DND-41 (cell line): ENCODE measurements at regions not wholly inside any gene's neighbourhood (a gene's known extent, or its start where the extent isn't known, plus 50 kb on each side); places are given as distances from the start of the nearest gene placed in this dataset.

ENCODE experiments used
- ATAC-seq: fragments of 200-7000 bp; cut with Tn5 transposase; 3 replicates; pipeline ENCODE4 v1.9.1; 2021; ENCODE audit warnings: low read depth; ENCODE audit not compliant: insufficient read depth
- DNase-seq: peaks from one replicate; pipeline ENCODE4 v3.0.0-alpha.2; 2020
- H2AFZ ChIP-seq: 2 replicates; pipeline ENCODE4 v1.6.0; 2012; ENCODE audit warnings: low read depth, low read length
- H3K27ac ChIP-seq: 2 replicates; pipeline ENCODE4 v1.5.1; 2012; ENCODE audit warnings: low read length, inconsistent platforms
- H3K27me3 ChIP-seq: fragments of 200-600 bp; sonication (generic); 2 replicates; pipeline ENCODE4 v1.6.0; 2012; ENCODE audit warnings: low read length, mild to moderate bottlenecking, inconsistent platforms; ENCODE audit not compliant: insufficient read depth, poor library complexity
- H3K36me3 ChIP-seq: 2 replicates; pipeline ENCODE4 v1.5.1; 2012; ENCODE audit warnings: low read length, inconsistent platforms; ENCODE audit not compliant: insufficient read depth
- H3K4me1 ChIP-seq: 2 replicates; pipeline ENCODE4 v1.5.1; 2012; ENCODE audit warnings: mild to moderate bottlenecking, low read length; ENCODE audit not compliant: insufficient read depth
- H3K4me2 ChIP-seq: 2 replicates; pipeline ENCODE4 v1.6.0; 2012; ENCODE audit warnings: mild to moderate bottlenecking, moderate library complexity, low read length, inconsistent platforms; ENCODE audit not compliant: insufficient read depth
- H3K4me3 ChIP-seq, 2 experiments: fragments of 200-600 bp in 1 of 2; shearing (Covaris generic) in 1 of 2; 2 replicates each; pipeline ENCODE4 v1.5.1; 2012 to 2016; ENCODE audit warnings: inconsistent platforms in 2 of 2, low read length in 2 of 2, mild to moderate bottlenecking in 2 of 2, low read depth in 1 of 2, moderate library complexity in 1 of 2
- H3K79me2 ChIP-seq: 2 replicates; pipeline ENCODE4 v1.6.0; 2012; ENCODE audit warnings: low read length, inconsistent platforms; ENCODE audit not compliant: insufficient read depth
- H3K9ac ChIP-seq: 2 replicates; pipeline ENCODE4 v1.6.0; 2012; ENCODE audit warnings: low read depth, mild to moderate bottlenecking, inconsistent platforms, low read length, moderate library complexity
- H3K9me3 ChIP-seq: 2 replicates; pipeline ENCODE4 v1.5.1; 2012; ENCODE audit warnings: low read length, moderate library complexity, mild to moderate bottlenecking, inconsistent platforms; ENCODE audit not compliant: insufficient read depth, severe bottlenecking
- H4K20me1 ChIP-seq: 2 replicates; pipeline ENCODE4 v1.6.0; 2012; ENCODE audit warnings: low read length; ENCODE audit not compliant: insufficient read depth
- EZH2 ChIP-seq: IDR thresholded peaks from 3 replicates; pipeline ENCODE4 v1.6.1; 2012; ENCODE audit warnings: borderline replicate concordance, low read depth, mild to moderate bottlenecking, moderate library complexity, low read length, inconsistent platforms; ENCODE audit not compliant: severe bottlenecking
- TF ChIP-seq, protein P1 (sequence below): IDR thresholded peaks from 2 replicates; pipeline ENCODE4 v1.5.1; 2012; ENCODE audit warnings: borderline replicate concordance, low read length, moderate library complexity, mild to moderate bottlenecking; ENCODE audit not compliant: poor library complexity, severe bottlenecking; ENCODE audit errors: extremely low read depth

DNA sequence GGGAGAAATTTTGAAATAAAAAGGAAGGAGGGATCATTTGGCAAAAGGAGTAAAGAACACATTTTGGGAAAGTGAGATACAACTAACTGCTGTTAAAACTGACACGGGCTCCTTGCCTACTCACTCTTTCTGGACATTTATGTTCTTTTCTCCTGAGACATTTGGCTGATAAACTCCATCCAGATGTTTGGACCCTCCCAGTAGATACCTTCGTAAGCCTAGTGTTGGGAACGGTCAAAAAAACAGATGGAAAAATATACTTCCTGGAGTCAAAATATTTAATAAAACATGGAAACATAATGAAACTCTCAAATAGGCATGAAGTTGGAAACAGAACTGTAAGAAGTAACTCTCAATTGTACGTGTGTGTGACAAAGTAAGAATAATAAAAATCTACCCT, 360.1 kb upstream of the RIOK2 start:
- no peak for TF ChIP-seq EZH2
- TF ChIP-seq, protein P1, sequence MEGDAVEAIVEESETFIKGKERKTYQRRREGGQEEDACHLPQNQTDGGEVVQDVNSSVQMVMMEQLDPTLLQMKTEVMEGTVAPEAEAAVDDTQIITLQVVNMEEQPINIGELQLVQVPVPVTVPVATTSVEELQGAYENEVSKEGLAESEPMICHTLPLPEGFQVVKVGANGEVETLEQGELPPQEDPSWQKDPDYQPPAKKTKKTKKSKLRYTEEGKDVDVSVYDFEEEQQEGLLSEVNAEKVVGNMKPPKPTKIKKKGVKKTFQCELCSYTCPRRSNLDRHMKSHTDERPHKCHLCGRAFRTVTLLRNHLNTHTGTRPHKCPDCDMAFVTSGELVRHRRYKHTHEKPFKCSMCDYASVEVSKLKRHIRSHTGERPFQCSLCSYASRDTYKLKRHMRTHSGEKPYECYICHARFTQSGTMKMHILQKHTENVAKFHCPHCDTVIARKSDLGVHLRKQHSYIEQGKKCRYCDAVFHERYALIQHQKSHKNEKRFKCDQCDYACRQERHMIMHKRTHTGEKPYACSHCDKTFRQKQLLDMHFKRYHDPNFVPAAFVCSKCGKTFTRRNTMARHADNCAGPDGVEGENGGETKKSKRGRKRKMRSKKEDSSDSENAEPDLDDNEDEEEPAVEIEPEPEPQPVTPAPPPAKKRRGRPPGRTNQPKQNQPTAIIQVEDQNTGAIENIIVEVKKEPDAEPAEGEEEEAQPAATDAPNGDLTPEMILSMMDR: no peak
- DNase-seq: no peak
- Histone ChIP-seq H3K4me3 (no peak overlapping the region), H3K79me2 (no peaks in the 10 kb centered on the region), H3K4me2 (no peak overlapping the region), H4K20me1 (no peaks in the 10 kb centered on the region), H3K4me1 (peaks cover 8% of the 10 kb centered on the region), H3K27ac (no peak overlapping the region), H3K27me3 (no peaks in the 10 kb centered on the region), H3K9ac (no peak overlapping the region), H3K9me3 (no peaks in the 10 kb centered on the region), H3K36me3 (no peaks in the 10 kb centered on the region), H2AFZ (no peak overlapping the region)
- no peak for ATAC-seq

GRCh38 chr5:97544240-97544639, 361.2 kb upstream of the RIOK2 start:
- no peak for TF ChIP-seq EZH2
- TF ChIP-seq, protein P1: no peak

GRCh38 chr5:97544678-97545077, 361.6 kb upstream of the RIOK2 start:
- DNase-seq (no peak), ATAC-seq (no peak)
- H3K4me1 ChIP-seq: peaks cover 11% of the 10 kb centered on the region
- no peaks in the 10 kb centered on the region for H3K79me2 ChIP-seq
- no peak overlapping the region for H3K4me2 ChIP-seq
- no peak overlapping the region for H3K9ac ChIP-seq
- no peaks in the 10 kb centered on the region for H3K36me3 ChIP-seq
- H3K4me3 ChIP-seq: no peak overlapping the region
- H2AFZ ChIP-seq: no peak overlapping the region
- TF ChIP-seq, protein P1: no peak
- TF ChIP-seq EZH2: no peak
- H3K27ac ChIP-seq: no peak overlapping the region
- H3K9me3 ChIP-seq: no peaks in the 10 kb centered on the region
- no peaks in the 10 kb centered on the region for H3K27me3 ChIP-seq
- no peaks in the 10 kb centered on the region for H4K20me1 ChIP-seq

More at GRCh38 chr5:97544240-97544639, 361.2 kb upstream of the RIOK2 start:
- Histone ChIP-seq H3K4me2 (no peak overlapping the region), H3K4me1 (peaks cover 11% of the 10 kb centered on the region), H4K20me1 (no peaks in the 10 kb centered on the region), H3K79me2 (no peaks in the 10 kb centered on the region), H3K27ac (no peak overlapping the region), H3K9ac (no peak overlapping the region), H3K4me3 (no peak overlapping the region), H3K27me3 (no peaks in the 10 kb centered on the region), H2AFZ (no peak overlapping the region), H3K36me3 (no peaks in the 10 kb centered on the region), H3K9me3 (no peaks in the 10 kb centered on the region)
- no peak for DNase-seq
- no peak for ATAC-seq

GRCh38 chr5:97545446-97545845, 362.4 kb upstream of the RIOK2 start:
- H3K4me1 ChIP-seq: peaks cover 11% of the 10 kb centered on the region
- no peaks in the 10 kb centered on the region for H3K27me3 ChIP-seq
- H3K36me3 ChIP-seq: no peaks in the 10 kb centered on the region
- no peaks in the 10 kb centered on the region for H3K79me2 ChIP-seq
- H3K27ac ChIP-seq: no peak overlapping the region
- H3K4me3 ChIP-seq: no peak overlapping the region
- H4K20me1 ChIP-seq: no peaks in the 10 kb centered on the region
- H3K9ac ChIP-seq: no peak overlapping the region
- H3K9me3 ChIP-seq: no peaks in the 10 kb centered on the region
- no peak overlapping the region for H2AFZ ChIP-seq
- no peak overlapping the region for H3K4me2 ChIP-seq
- no peak for ATAC-seq
- DNase-seq: no peak
- TF ChIP-seq, protein P1: no peak
- TF ChIP-seq EZH2: no peak
